ENCODE measurements at regions not wholly inside any gene's neighbourhood (a gene's known extent, or its start where the extent isn't known, plus 50 kb on each side); places are given as distances from the start of the nearest gene placed in this dataset.

DNA sequence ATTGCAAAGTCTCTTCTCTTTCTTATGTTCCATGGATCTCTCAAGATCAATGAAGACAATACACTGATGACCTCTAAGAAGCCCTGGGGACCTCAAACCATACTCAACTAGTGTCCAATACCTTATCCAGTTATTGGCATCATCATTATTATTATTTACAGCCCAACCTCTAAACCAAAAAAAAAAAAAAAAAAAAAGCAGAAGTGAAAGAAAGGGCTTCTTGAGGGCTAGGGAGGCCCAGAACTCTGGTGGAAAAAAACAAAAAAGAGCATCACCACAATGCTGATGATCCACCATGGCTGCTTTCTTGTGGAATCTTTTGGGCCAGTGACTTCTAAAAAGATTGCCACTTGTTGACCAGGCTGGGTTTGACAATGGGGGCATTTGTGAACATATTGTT is 324.9 kb downstream of the LPIN1 start:
- no peaks in the 10 kb centered on the region for H3K36me3 ChIP-seq
- H3K4me1 ChIP-seq, result no peaks in the 10 kb centered on the region
- no peaks in the 10 kb centered on the region for H3K27me3 ChIP-seq
- no peak overlapping the region for H3K27ac ChIP-seq
- DNase-seq, result no peak
- TF ChIP-seq CTCF (IDR thresholded peaks at IDR 0.05) (no peak), POLR2A (IDR thresholded peaks at IDR 0.05) (no peak)
- no peak overlapping the region for H3K4me3 ChIP-seq
- H3K9me3 ChIP-seq, result no peaks in the 10 kb centered on the region

DNA sequence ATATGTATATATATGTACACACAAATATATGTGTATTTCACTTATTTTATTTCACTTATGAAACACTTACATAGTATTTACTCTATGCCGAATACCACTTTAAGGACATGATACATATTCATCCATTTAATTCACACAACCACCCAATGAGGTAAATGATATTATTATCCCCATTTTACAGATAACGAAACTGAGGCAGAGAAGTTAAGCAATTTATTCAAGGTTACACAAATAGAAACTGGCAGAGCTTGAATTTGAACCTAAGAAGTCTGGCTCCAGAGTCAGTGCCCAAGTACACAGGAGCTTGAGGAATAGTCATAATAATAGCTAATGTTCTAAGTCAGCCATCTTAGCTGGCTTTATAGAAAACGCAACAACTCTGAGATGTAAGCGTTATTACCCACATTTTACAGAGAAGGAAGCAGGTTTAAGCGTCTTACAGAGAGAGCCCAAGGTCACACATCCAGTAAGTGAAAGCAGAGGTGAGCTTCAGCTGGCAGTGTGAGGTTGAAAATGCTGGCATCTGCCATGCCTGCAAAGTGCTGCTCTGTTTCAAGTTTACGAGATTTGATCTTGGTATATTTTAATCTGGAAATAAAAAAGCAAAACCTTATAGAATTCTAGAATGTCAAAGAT is 326.9 kb downstream of the LPIN1 start:
- TF ChIP-seq CTCF (IDR thresholded peaks at IDR 0.05), result no peak
- TF ChIP-seq POLR2A (IDR thresholded peaks at IDR 0.05), result no peak
- no peaks in the 10 kb centered on the region for H3K27me3 ChIP-seq
- DNase-seq, result no peak
- H3K36me3 ChIP-seq, result no peaks in the 10 kb centered on the region
- H3K4me3 ChIP-seq, result no peak overlapping the region
- H3K9me3 ChIP-seq, result no peaks in the 10 kb centered on the region
- no peak overlapping the region for H3K27ac ChIP-seq
- H3K4me1 ChIP-seq, result no peaks in the 10 kb centered on the region

DNA sequence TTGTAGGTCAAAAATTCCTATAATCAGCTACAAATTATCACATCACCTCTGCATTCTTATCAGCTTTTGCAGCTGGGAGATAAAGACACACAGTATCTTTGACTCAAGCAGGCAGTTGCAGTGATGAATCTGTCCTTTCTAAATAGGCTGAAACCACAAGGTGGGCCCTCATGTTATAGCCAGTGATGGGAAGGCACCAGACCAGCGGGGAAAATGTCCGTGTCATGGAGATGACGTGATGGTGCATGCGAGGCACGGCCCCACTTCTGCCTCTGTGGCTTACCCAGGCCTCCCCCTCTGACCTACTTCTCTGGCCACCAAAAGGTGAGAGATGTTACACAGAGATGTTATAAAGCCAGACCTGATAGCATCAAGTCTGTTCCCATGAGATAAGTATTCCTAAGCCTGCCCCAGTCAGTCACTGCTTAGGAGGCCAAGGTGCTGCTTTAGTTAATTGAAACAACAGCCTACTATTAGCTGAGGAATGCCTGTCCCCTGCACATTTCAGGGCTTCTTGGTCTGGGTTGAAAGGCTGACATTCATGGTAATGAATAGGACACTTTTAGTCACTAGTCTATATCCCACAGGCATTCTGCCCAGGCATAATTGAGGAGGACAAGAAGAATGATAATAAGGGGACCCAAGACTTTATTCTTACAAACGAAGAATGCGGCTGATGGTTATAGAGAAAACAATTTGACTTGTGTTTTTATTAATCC is 327.9 kb downstream of the LPIN1 start:
- Histone ChIP-seq H3K27me3 (no peaks in the 10 kb centered on the region), H3K9me3 (no peaks in the 10 kb centered on the region), H3K4me3 (no peak overlapping the region)

DNA sequence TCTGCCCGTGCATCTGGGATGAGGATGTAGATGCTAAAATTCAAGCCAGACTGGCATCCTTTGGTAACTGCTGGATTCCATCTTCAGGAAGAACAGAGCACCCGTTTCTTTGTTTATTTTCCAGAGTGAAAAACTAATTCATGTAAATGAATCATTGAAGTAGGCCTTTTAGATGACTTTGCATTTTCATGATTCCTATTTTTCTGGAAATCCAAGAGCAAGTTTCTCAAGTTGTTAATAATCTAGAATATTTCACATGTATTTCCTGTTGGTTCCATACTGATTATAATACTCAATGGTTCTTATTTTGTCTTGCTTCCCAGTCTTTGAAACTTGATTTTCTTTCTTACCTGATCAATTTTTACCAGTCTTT is 328.4 kb downstream of the LPIN1 start:
- no peak for DNase-seq
- H3K27me3 ChIP-seq, result no peaks in the 10 kb centered on the region
- H3K4me1 ChIP-seq, result no peaks in the 10 kb centered on the region
- no peaks in the 10 kb centered on the region for H3K9me3 ChIP-seq
- no peak overlapping the region for H3K27ac ChIP-seq
- H3K4me3 ChIP-seq, result no peak overlapping the region
- H3K36me3 ChIP-seq, result no peaks in the 10 kb centered on the region
- no peak for TF ChIP-seq CTCF (IDR thresholded peaks at IDR 0.05)
- no peak for TF ChIP-seq POLR2A (IDR thresholded peaks at IDR 0.05)

More for the DNA sequence above, 327.9 kb downstream of the LPIN1 start:
- Histone ChIP-seq H3K36me3 (no peaks in the 10 kb centered on the region), H3K27ac (no peak overlapping the region), H3K4me1 (no peaks in the 10 kb centered on the region)
- DNase-seq, result no peak
- no peak for TF ChIP-seq CTCF (IDR thresholded peaks at IDR 0.05)
- TF ChIP-seq POLR2A (IDR thresholded peaks at IDR 0.05), result no peak

- Histone ChIP-seq H3K4me3 (no peak overlapping the region), H3K27ac (no peak overlapping the region), H3K9me3 (no peaks in the 10 kb centered on the region), H3K4me1 (no peaks in the 10 kb centered on the region), H3K36me3 (no peaks in the 10 kb centered on the region), H3K27me3 (no peaks in the 10 kb centered on the region)
- no peak for TF ChIP-seq CTCF (IDR thresholded peaks at IDR 0.05)
- TF ChIP-seq POLR2A (IDR thresholded peaks at IDR 0.05), result no peak
- DNase-seq, result no peak
These were observed 329.2 kb downstream of the LPIN1 start for GRCh38 chr2:12075603-12076002.

All from Peyer's patch (tissue), 4 donors.